ENCODE measurements at regions not wholly inside any gene's neighbourhood (a gene's known extent, or its start where the extent isn't known, plus 50 kb on each side); places are given as distances from the start of the nearest gene placed in this dataset.

- H3K27ac Mint-ChIP-seq, result no peak overlapping the region
- H3K4me3 Mint-ChIP-seq, result no peak overlapping the region
- Histone ChIP-seq H3K79me2 (ENCODE audit: insufficient read depth, low read length) (no peaks in the 10 kb centered on the region), H3K9ac (ENCODE audit: insufficient read depth, low read length, poor library complexity, severe bottlenecking) (no peak overlapping the region), H3K27me3 (ENCODE audit: control insufficient read depth in 2 of 2, insufficient read depth in 2 of 2, low read length in 2 of 2) (no peaks in the 10 kb centered on the region), H3K27ac (ENCODE audit: low read depth in 1 of 2, low read length in 2 of 2) (no peak overlapping the region), H3K4me3 (replicated peaks in 1 of 3; ENCODE audit: low read depth in 2 of 3, low read length in 3 of 3) (no peak overlapping the region), H3K4me2 (replicated peaks; ENCODE audit: extremely low read depth, low read length, poor library complexity, severe bottlenecking) (no peak overlapping the region), H2AFZ (ENCODE audit: insufficient read depth, low read depth, low read length, poor library complexity, severe bottlenecking) (no peak overlapping the region), H3K4me1 (ENCODE audit: control insufficient read depth in 1 of 2, insufficient read depth in 2 of 2, low read length in 2 of 2) (peaks cover 19 to 21% of the 10 kb centered on the region in 2 donors), H4K20me1 (ENCODE audit: insufficient read depth, low read length) (no peaks in the 10 kb centered on the region), H3K36me3 (replicated peaks in 1 of 2; ENCODE audit: control insufficient read depth in 1 of 2, insufficient read depth in 2 of 2, low read length in 2 of 2) (no peaks in the 10 kb centered on the region), H3K9me3 (replicated peaks in 1 of 2; ENCODE audit: control insufficient read depth in 1 of 2, insufficient read depth in 1 of 2, low read length in 2 of 2) (no peaks in the 10 kb centered on the region)
- no peak for TF ChIP-seq CTCF (IDR thresholded peaks at IDR 0.05)
- WGBS (ENCODE audit: insufficient coverage), result 100% methylated on average over 8 of the region's 9 CpGs
- H3K36me3 Mint-ChIP-seq, result no peaks in the 10 kb centered on the region
- H3K27me3 Mint-ChIP-seq (ENCODE audit: low read depth in 3 of 3), result peaks cover 5 to 17% (median 13%) of the 10 kb centered on the region in 3 donors
- intact Hi-C loops (cut with micrococcal nuclease), result no loop called here
- peaks cover 0 to 6% (median 2%) of the 10 kb centered on the region in 7 donors for H3K9me3 Mint-ChIP-seq
- peaks cover 22% of the 10 kb centered on the region for H3K4me1 Mint-ChIP-seq
- no peak for DNase-seq
These were observed 496.7 kb downstream of the SHQ1 start for GRCh38 chr3:72351536-72351935.

- no peak overlapping the region for H2AFZ ChIP-seq (ENCODE audit: insufficient read depth, low read depth, low read length, poor library complexity, severe bottlenecking)
- H3K9ac ChIP-seq (ENCODE audit: insufficient read depth, low read length, poor library complexity, severe bottlenecking), result no peak overlapping the region
- H3K36me3 ChIP-seq (replicated peaks in 1 of 2; ENCODE audit: control insufficient read depth in 1 of 2, insufficient read depth in 2 of 2, low read length in 2 of 2), result no peaks in the 10 kb centered on the region
- H3K79me2 ChIP-seq (ENCODE audit: insufficient read depth, low read length), result no peaks in the 10 kb centered on the region
- H3K9me3 ChIP-seq (replicated peaks in 1 of 2; ENCODE audit: control insufficient read depth in 1 of 2, insufficient read depth in 1 of 2, low read length in 2 of 2), result no peaks in the 10 kb centered on the region
- intact Hi-C loops (cut with micrococcal nuclease), result no loop called here
- H3K4me2 ChIP-seq (replicated peaks; ENCODE audit: extremely low read depth, low read length, poor library complexity, severe bottlenecking), result no peak overlapping the region
- no peak overlapping the region for H3K4me3 ChIP-seq (replicated peaks in 1 of 3; ENCODE audit: low read depth in 2 of 3, low read length in 3 of 3)
- H3K27ac ChIP-seq (ENCODE audit: low read depth in 1 of 2, low read length in 2 of 2), result no peak overlapping the region
- H3K9me3 Mint-ChIP-seq, result peaks cover 0 to 6% (median 2%) of the 10 kb centered on the region in 7 donors
- peaks cover 5 to 17% (median 13%) of the 10 kb centered on the region in 3 donors for H3K27me3 Mint-ChIP-seq (ENCODE audit: low read depth in 3 of 3)
- WGBS (ENCODE audit: insufficient coverage), result 83% methylated on average over 13 of the region's 15 CpGs
- no peak for TF ChIP-seq CTCF (IDR thresholded peaks at IDR 0.05)
- H4K20me1 ChIP-seq (ENCODE audit: insufficient read depth, low read length), result no peaks in the 10 kb centered on the region
- H3K36me3 Mint-ChIP-seq, result no peaks in the 10 kb centered on the region
- H3K4me1 ChIP-seq (ENCODE audit: control insufficient read depth in 1 of 2, insufficient read depth in 2 of 2, low read length in 2 of 2), result peaks cover 25 to 27% of the 10 kb centered on the region in 2 donors
- no peaks in the 10 kb centered on the region for H3K27me3 ChIP-seq (ENCODE audit: control insufficient read depth in 2 of 2, insufficient read depth in 2 of 2, low read length in 2 of 2)
- H3K27ac Mint-ChIP-seq, result no peak overlapping the region
- H3K4me3 Mint-ChIP-seq, result no peak overlapping the region
- DNase-seq, result no peak
- peaks cover 28% of the 10 kb centered on the region for H3K4me1 Mint-ChIP-seq
These were observed 497.3 kb downstream of the SHQ1 start for GRCh38 chr3:72350761-72351505.
